AG04449 (cell line): ENCODE measurements at regions not wholly inside any gene's neighbourhood (a gene's known extent, or its start where the extent isn't known, plus 50 kb on each side); places are given as distances from the start of the nearest gene placed in this dataset.

Experiments used
- CTCF ChIA-PET: fragments of 350-600 bp; formaldehyde crosslinking; extraction: SDS; loops from one replicate; lab custom pipeline; 2021; ENCODE audit warnings: antibody characterized with exemption; lab: Yijun Ruan, JAX
- POLR2A ChIA-PET: fragments of 400-600, 350-600 bp; formaldehyde crosslinking; extraction: SDS; loops from one replicate; lab custom pipeline; 2020; ENCODE audit warnings: antibody characterized with exemption, inconsistent platforms; lab: Yijun Ruan, JAX
- DNase-seq: peaks from one replicate; pipeline ENCODE4 v3.0.0-alpha.2; 2010; ENCODE audit warnings: low read depth, low spot score
- H3K4me3 ChIP-seq: 2 replicates; pipeline ENCODE4 v1.5.1; 2011; ENCODE audit warnings: low read depth, mild to moderate bottlenecking, control low read depth, low read length
- CTCF ChIP-seq: IDR thresholded peaks from one replicate; pipeline ENCODE4 v1.5.1; 2011; ENCODE audit warnings: mild to moderate bottlenecking, moderate library complexity, low read length, control low read depth, inconsistent platforms; ENCODE audit not compliant: insufficient read depth; ENCODE audit errors: missing control alignments

DNA sequence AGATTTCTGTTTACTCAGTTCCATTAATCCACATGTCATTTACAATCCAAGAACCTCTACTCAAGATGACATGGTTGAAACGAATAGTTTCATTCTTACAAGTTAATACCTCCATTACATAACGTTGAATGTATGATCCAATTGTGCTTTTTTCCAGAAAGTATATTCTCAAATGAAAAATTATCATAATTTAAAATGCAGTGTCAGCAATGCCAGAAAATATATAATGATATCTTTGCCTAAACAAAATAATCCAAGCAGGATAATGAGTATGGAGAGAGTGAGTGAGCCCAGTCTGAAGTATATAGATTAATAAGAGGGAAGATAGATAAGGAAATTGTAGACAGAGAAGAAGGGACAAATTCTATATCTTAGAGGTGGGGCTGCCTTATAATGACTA is 505.0 kb downstream of the CENPC start:
- CTCF ChIA-PET = no interaction called here
- POLR2A ChIA-PET = no interaction called here
- H3K4me3 ChIP-seq = no peak overlapping the region
- TF ChIP-seq CTCF = no peak
- no peak for DNase-seq

DNA sequence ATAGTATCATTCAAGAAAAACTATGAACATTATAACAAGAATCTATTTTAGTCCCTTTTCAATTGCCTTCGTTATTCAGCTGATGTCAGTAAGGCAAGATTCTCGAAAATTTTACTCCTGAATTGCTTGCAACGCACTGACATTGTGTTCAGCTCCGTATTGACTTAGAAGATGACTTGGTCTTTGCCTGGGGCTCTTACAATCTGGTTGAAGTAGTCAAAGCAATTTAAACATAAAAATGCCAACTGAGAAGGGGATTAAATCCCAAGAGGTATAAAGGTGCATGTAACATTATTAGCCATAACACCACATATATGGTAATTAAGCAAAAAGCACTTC is 507.1 kb downstream of the CENPC start:
- POLR2A ChIA-PET = no interaction called here
- CTCF ChIA-PET = no interaction called here
- no peak for TF ChIP-seq CTCF
- H3K4me3 ChIP-seq = no peak overlapping the region
- no peak for DNase-seq

- DNase-seq = no peak
- POLR2A ChIA-PET = no interaction called here
- H3K4me3 ChIP-seq = no peak overlapping the region
- no peak for TF ChIP-seq CTCF
- CTCF ChIA-PET = no interaction called here
These were observed 507.6 kb downstream of the CENPC start for GRCh38 chr4:67037504-67038227.

DNA sequence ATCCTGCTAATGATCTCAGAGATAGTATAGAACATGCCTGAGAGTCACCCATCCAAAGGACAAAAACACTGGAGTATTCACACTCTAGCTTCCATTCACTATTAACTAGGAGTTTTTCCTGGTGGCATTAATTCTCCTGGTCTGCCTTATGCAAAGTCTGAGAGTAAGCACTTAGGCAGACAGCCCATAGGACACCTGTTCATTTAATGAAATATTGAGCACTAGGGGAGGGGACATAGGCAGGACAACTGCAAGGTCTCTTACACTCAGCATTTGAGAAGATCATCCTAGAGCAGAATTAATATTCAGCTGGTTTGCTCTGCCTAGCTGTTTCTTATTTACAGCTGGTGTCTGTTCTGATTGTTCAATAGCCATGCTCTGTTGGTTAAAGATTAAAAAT is 508.5 kb downstream of the CENPC start:
- POLR2A ChIA-PET = no interaction called here
- TF ChIP-seq CTCF = no peak
- CTCF ChIA-PET = no interaction called here
- H3K4me3 ChIP-seq = no peak overlapping the region
- DNase-seq = no peak

DNA sequence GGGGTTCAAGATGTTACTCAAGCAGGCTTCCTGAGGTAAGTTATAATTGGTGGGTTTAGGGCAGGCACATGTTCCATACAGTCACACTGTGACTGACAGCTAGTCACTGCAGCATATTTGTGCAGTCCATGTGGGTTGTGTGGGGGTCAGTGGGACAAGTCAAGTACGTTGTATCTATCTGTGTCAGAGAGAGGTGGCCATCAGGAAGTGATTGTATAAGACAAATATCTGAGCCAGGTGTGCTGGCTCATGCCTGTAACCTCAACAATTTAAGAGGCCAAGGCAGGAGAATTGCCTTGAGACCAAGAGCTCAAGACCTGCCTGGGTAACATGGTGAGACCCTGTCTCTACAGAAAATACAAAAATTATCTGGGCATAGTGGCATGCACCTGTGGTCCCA is 509.3 kb downstream of the CENPC start:
- H3K4me3 ChIP-seq = no peak overlapping the region
- no peak for DNase-seq
- POLR2A ChIA-PET = no interaction called here
- no peak for TF ChIP-seq CTCF
- CTCF ChIA-PET = no interaction called here

- POLR2A ChIA-PET = no interaction called here
- no peak overlapping the region for H3K4me3 ChIP-seq
- CTCF ChIA-PET = no interaction called here
- DNase-seq = no peak
- no peak for TF ChIP-seq CTCF
These were observed 509.8 kb downstream of the CENPC start for GRCh38 chr4:67035501-67035900.
